GM21381 (cell line): ENCODE measurements at regions not wholly inside any gene's neighbourhood (a gene's known extent, or its start where the extent isn't known, plus 50 kb on each side); places are given as distances from the start of the nearest gene placed in this dataset.

Experiments
- ATAC-seq: cut with Tn5 transposase; IDR thresholded peaks from one replicate; pipeline ENCODE4 v1.9.1; 2021; ENCODE audit warnings: mild to moderate bottlenecking, moderate library complexity; ENCODE audit not compliant: unreplicated experiment

- ATAC-seq: no peak
Measured at GRCh38 chr15:69806287-69806915, 291.3 kb downstream of the TLE3 start.

- no peak for ATAC-seq
Measured at GRCh38 chr15:69807721-69808120, 290.0 kb downstream of the TLE3 start.

- ATAC-seq: no peak
Measured at GRCh38 chr15:69808756-69809155, 289.0 kb downstream of the TLE3 start.

- no peak for ATAC-seq
Measured at GRCh38 chr15:69809421-69809820, 288.3 kb downstream of the TLE3 start.

- no peak for ATAC-seq
Measured at GRCh38 chr15:69810431-69811354, 287.0 kb downstream of the TLE3 start.

GRCh38 chr15:69812861-69813261, 284.9 kb downstream of the TLE3 start:
- ATAC-seq: no peak

GRCh38 chr15:69813881-69814280, 283.8 kb downstream of the TLE3 start:
- ATAC-seq: no peak

- no peak for ATAC-seq
Measured at GRCh38 chr15:69814932-69815331, 282.8 kb downstream of the TLE3 start.

GRCh38 chr15:69815793-69816192, 281.9 kb downstream of the TLE3 start:
- no peak for ATAC-seq

- ATAC-seq: no peak
Measured at GRCh38 chr15:69816522-69816921, 281.2 kb downstream of the TLE3 start.

- no peak for ATAC-seq
Measured at GRCh38 chr15:69818529-69818928, 279.2 kb downstream of the TLE3 start.

GRCh38 chr15:69819371-69819770, 278.3 kb downstream of the TLE3 start:
- ATAC-seq: no peak

- no peak for ATAC-seq
Measured at GRCh38 chr15:69820819-69821218, 276.9 kb downstream of the TLE3 start.

GRCh38 chr15:69823223-69823907, 274.4 kb downstream of the TLE3 start:
- no peak for ATAC-seq

- no peak for ATAC-seq
Measured at GRCh38 chr15:69824075-69824876, 273.4 kb downstream of the TLE3 start.

- ATAC-seq: no peak
Measured at GRCh38 chr15:69824877-69825406, 272.8 kb downstream of the TLE3 start.

GRCh38 chr15:69825941-69826818, 271.5 kb downstream of the TLE3 start:
- no peak for ATAC-seq

- no peak for ATAC-seq
Measured at GRCh38 chr15:69826819-69827175, 270.9 kb downstream of the TLE3 start.

GRCh38 chr15:69827751-69828150, 270.0 kb downstream of the TLE3 start:
- no peak for ATAC-seq
